Endothelial cell of umbilical vein (primary cell): ENCODE measurements at regions not wholly inside any gene's neighbourhood (a gene's known extent, or its start where the extent isn't known, plus 50 kb on each side); places are given as distances from the start of the nearest gene placed in this dataset.

Source experiments
- BruUV-seq: library from RNA; stranded (reverse); fragments of 400-500 nt; replicated peaks from 2 replicates; lab custom pipeline; 2021; lab: Mats Ljungman, UMichigan
- CTCF ChIA-PET: fragments of 300-600, 350-600 bp; sonication (Branson Sonifier 250); formaldehyde crosslinking; loops from one replicate; lab custom pipeline; 2021; ENCODE audit warnings: antibody characterized with exemption, inconsistent platforms; lab: Charles Lee
- POLR2A ChIA-PET: fragments of 300-600, 350-600 bp; sonication (Branson Sonifier 250); formaldehyde crosslinking; loops from one replicate; lab custom pipeline; 2021; ENCODE audit warnings: antibody characterized with exemption, inconsistent platforms; lab: Charles Lee
- DNase-seq: peaks from one replicate; pipeline ENCODE4 v3.0.0-alpha.2; 2011; ENCODE audit warnings: low read depth, low spot score
- FAIRE-seq: peaks from 2 replicates; lab custom pipeline; 2011; peaks lifted over from hg19 to GRCh38; lab: Jason Lieb, UNC
- H2AFZ ChIP-seq: 2 replicates; pipeline ENCODE4 v1.6.0; 2012; ENCODE audit warnings: low read depth, low read length, control low read depth, inconsistent platforms
- H3K27ac ChIP-seq: 2 replicates; pipeline ENCODE4 v1.5.1; 2011; ENCODE audit warnings: low read depth, mild to moderate bottlenecking, control low read depth, low read length, moderate library complexity; ENCODE audit not compliant: insufficient read depth
- H3K27me3 ChIP-seq, 2 experiments: 2 replicates each; pipeline versions ENCODE4 v1.6.0 to v1.6.1; 2011; ENCODE audit warnings: low read length in 2 of 2, mixed read lengths in 1 of 2; ENCODE audit not compliant: control insufficient read depth in 2 of 2, insufficient read depth in 2 of 2
- H3K36me3 ChIP-seq, 2 experiments: 2 replicates in 1 of 2; 3 replicates in 1 of 2; pipeline ENCODE4 v1.5.1; 2011; ENCODE audit warnings: low read length in 2 of 2, mild to moderate bottlenecking in 1 of 2, moderate library complexity in 1 of 2; ENCODE audit not compliant: control insufficient read depth in 2 of 2, insufficient read depth in 2 of 2; ENCODE audit errors: extremely low read depth in 1 of 2
- H3K4me1 ChIP-seq: 3 replicates; pipeline ENCODE4 v1.5.1; 2011; ENCODE audit warnings: mild to moderate bottlenecking, low read length; ENCODE audit not compliant: control insufficient read depth, insufficient read depth; ENCODE audit errors: extremely low read depth
- H3K4me2 ChIP-seq: 2 replicates; pipeline ENCODE4 v1.6.1; 2011; ENCODE audit warnings: low read length, control low read depth, mixed read lengths; ENCODE audit not compliant: insufficient read depth
- H3K4me3 ChIP-seq, 3 experiments: fragments of 200-600 bp in 1 of 3; sonication (generic), shearing (Covaris generic) in 1 of 3; replicated peaks in 1 of 3; 2 replicates each; pipeline ENCODE4 v1.5.1; 2011 to 2016; ENCODE audit warnings: control low read depth in 3 of 3, low read length in 3 of 3, mild to moderate bottlenecking in 2 of 3, inconsistent platforms in 1 of 3, low read depth in 1 of 3, moderate library complexity in 1 of 3; ENCODE audit not compliant: insufficient read depth in 1 of 3
- H3K79me2 ChIP-seq: 2 replicates; pipeline ENCODE4 v1.6.0; 2012; ENCODE audit warnings: low read length, inconsistent platforms; ENCODE audit not compliant: control insufficient read depth, insufficient read depth
- H3K9ac ChIP-seq: replicated peaks from 2 replicates; pipeline ENCODE3; 2011; ENCODE audit warnings: low read length, control low read depth; ENCODE audit not compliant: insufficient read depth; ENCODE audit errors: extremely low read depth
- H3K9me1 ChIP-seq: replicated peaks from 3 replicates; pipeline ENCODE4 v1.6.0; 2011; ENCODE audit warnings: mild to moderate bottlenecking, low read length; ENCODE audit not compliant: control insufficient read depth, insufficient read depth; ENCODE audit errors: extremely low read depth
- H3K9me3 ChIP-seq: replicated peaks from 2 replicates; pipeline ENCODE4 v1.5.1; 2012; ENCODE audit warnings: low read length, inconsistent platforms; ENCODE audit not compliant: control insufficient read depth, insufficient read depth
- H4K20me1 ChIP-seq: replicated peaks from 2 replicates; pipeline ENCODE3; 2011; ENCODE audit warnings: mild to moderate bottlenecking, low read length; ENCODE audit not compliant: control insufficient read depth, insufficient read depth; ENCODE audit errors: extremely low read depth
- FOS ChIP-seq: IDR thresholded peaks from 2 replicates; pipeline ENCODE4 v1.6.1; 2011; ENCODE audit warnings: mild to moderate bottlenecking, low read length, moderate library complexity, borderline replicate concordance; ENCODE audit not compliant: insufficient read depth
- GATA2 ChIP-seq: IDR thresholded peaks from 2 replicates; pipeline ENCODE4 v1.7.0; 2011; ENCODE audit warnings: low read depth, mild to moderate bottlenecking, moderate library complexity, mixed read lengths, low read length; ENCODE audit not compliant: insufficient read length, insufficient read depth
- JUN ChIP-seq: IDR thresholded peaks from 2 replicates; pipeline ENCODE4 v1.6.1; 2011; ENCODE audit warnings: borderline replicate concordance, low read depth; ENCODE audit not compliant: insufficient read length, insufficient read depth
- dilution Hi-C: fragments of 300-500 bp; cut with MboI; formaldehyde crosslinking; loops from one replicate; pipeline ENCODE4 v1.15.0; 2019; ENCODE audit warnings: low sequenced_read_pairs; ENCODE audit not compliant: extremely low pct_ligation_motif_present
- intact Hi-C: fragments of 100-400 bp; cut with micrococcal nuclease; formaldehyde crosslinking; loops from one replicate; pipeline ENCODE4 v1.10.0; 2022
- TF ChIP-seq, protein P1 (sequence below), 2 donors: IDR thresholded peaks; 1 replicate in 1 of 2; 2 replicates in 1 of 2; pipeline ENCODE4 v1.5.1; 2011; ENCODE audit warnings: low read length in 2 of 2, mild to moderate bottlenecking in 2 of 2, moderate library complexity in 2 of 2, control low read depth in 1 of 2, inconsistent platforms in 1 of 2, low read depth in 1 of 2; ENCODE audit not compliant: insufficient read depth in 1 of 2; ENCODE audit errors: extremely low read depth in 1 of 2

DNA sequence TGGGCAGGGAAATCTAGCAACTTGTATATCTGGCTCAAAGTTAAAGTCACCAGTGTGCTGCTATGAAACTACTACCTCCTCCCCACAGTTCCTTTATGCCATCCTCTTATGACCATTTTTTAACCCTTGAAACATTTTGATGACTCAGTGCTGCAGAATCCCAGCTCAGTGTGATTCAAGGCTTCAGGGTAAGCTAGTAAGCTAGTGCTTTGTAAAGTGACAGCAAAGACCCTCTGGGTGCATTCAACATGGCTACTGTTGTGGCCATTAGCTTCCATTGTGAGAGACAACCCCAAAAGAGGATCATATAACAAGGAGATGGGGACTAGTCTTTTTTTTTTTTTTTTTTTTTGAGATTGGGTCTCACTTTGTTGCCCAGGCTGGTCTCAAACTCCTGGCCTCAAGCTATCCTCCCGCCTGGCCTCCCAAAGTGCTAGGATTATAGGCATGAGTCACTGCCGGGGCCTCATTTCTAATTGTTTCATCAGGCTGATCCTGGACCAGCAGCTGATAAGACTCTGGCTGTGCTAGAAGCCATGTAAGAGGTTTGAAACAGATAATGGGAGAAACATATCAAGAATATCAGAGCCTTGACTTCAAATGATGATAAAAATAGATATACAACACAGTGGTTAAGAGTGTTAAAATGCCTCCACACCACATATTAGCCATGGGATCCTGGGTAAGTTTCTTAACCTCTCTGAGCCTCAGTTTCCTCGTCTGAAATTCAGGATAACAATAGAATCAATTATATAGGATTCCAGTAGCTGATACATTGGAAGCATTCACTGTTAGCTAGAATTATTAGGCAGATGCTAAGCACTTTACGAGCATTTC lies 65.7 kb upstream of the RTN4 start:
- no peak overlapping the region for H3K4me2 ChIP-seq
- DNase-seq (peak; percentile 54), FAIRE-seq (peak; percentile 89)
- H3K4me1 ChIP-seq, result peaks cover 25% of the 10 kb centered on the region
- ChIA-PET POLR2A (interaction anchor here (0.7 kb wide), 1 partner anchor 126 kb away, joined by 5 read pairs; no protein-coding TSS in a partner anchor), CTCF (interaction anchor here (0.6 to 2.5 kb wide), 10 partner anchors 10 to 216 kb away, joined by 3 to 10 read pairs (median 4); no protein-coding TSS in a partner anchor)
- no peak overlapping the region for H3K4me3 ChIP-seq
- no peaks in the 10 kb centered on the region for H3K36me3 ChIP-seq
- peak overlapping the region; percentile 23 for H2AFZ ChIP-seq
- H3K9ac ChIP-seq, result no peak overlapping the region
- no peaks in the 10 kb centered on the region for H4K20me1 ChIP-seq
- TF ChIP-seq GATA2 (no peak), JUN (peak; percentile 18), FOS (peak; percentile 81)
- TF ChIP-seq, protein P1, sequence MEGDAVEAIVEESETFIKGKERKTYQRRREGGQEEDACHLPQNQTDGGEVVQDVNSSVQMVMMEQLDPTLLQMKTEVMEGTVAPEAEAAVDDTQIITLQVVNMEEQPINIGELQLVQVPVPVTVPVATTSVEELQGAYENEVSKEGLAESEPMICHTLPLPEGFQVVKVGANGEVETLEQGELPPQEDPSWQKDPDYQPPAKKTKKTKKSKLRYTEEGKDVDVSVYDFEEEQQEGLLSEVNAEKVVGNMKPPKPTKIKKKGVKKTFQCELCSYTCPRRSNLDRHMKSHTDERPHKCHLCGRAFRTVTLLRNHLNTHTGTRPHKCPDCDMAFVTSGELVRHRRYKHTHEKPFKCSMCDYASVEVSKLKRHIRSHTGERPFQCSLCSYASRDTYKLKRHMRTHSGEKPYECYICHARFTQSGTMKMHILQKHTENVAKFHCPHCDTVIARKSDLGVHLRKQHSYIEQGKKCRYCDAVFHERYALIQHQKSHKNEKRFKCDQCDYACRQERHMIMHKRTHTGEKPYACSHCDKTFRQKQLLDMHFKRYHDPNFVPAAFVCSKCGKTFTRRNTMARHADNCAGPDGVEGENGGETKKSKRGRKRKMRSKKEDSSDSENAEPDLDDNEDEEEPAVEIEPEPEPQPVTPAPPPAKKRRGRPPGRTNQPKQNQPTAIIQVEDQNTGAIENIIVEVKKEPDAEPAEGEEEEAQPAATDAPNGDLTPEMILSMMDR (IDR thresholded peaks at IDR 0.05; ENCODE audit: extremely low read depth in 1 of 2, insufficient read depth in 1 of 2, low read depth in 1 of 2, low read length in 2 of 2), result no peak
- no peaks in the 10 kb centered on the region for H3K27me3 ChIP-seq
- H3K9me1 ChIP-seq, result no peaks in the 10 kb centered on the region
- H3K9me3 ChIP-seq, result no peaks in the 10 kb centered on the region
- H3K27ac ChIP-seq, result no peak overlapping the region
- H3K79me2 ChIP-seq, result no peaks in the 10 kb centered on the region
- dilution Hi-C loops (no loop called here), intact Hi-C loops (no loop called here)
- BruUV-seq, result no TSS peak
